ENCODE measurements at regions not wholly inside any gene's neighbourhood (a gene's known extent, or its start where the extent isn't known, plus 50 kb on each side); places are given as distances from the start of the nearest gene placed in this dataset.

GRCh38 chr9:13429301-13430190 lies 150.1 kb upstream of the MPDZ start:
- Histone ChIP-seq H4K20me1 (ENCODE audit: control insufficient read depth, insufficient read depth, low read length, poor library complexity, severe bottlenecking) (no peaks in the 10 kb centered on the region), H3K79me2 (ENCODE audit: control insufficient read depth, insufficient read depth, low read length) (no peaks in the 10 kb centered on the region), H2AFZ (ENCODE audit: insufficient read depth, low read depth, low read length, poor library complexity, severe bottlenecking) (no peak overlapping the region), H3K27ac (ENCODE audit: low read length in 2 of 2) (no peak overlapping the region), H3K4me1 (ENCODE audit: control insufficient read depth in 2 of 2, insufficient read depth in 2 of 2, low read length in 2 of 2) (no peaks in the 10 kb centered on the region), H3K4me2 (replicated peaks; ENCODE audit: low read depth, low read length, poor library complexity, severe bottlenecking) (no peak overlapping the region), H3K4me3 (ENCODE audit: control extremely low read depth in 1 of 5, extremely low read depth in 1 of 5, insufficient read depth in 1 of 5, low read depth in 2 of 5, low read length in 4 of 5) (no peak overlapping the region), H3K36me3 (replicated peaks in 1 of 2; ENCODE audit: control extremely low read depth in 1 of 2, control insufficient read depth in 1 of 2, extremely low read depth in 1 of 2, insufficient read depth in 2 of 2, low read length in 1 of 2) (no peaks in the 10 kb centered on the region), H3K9ac (ENCODE audit: low read length) (no peak overlapping the region), H3K9me3 (ENCODE audit: control extremely low read depth in 1 of 3, control insufficient read depth in 2 of 3, insufficient read depth in 1 of 3, low read length in 2 of 3) (no peaks in the 10 kb centered on the region), H3K27me3 (replicated peaks in 1 of 4; ENCODE audit: control extremely low read depth in 1 of 4, control insufficient read depth in 3 of 4, insufficient read depth in 4 of 4, low read length in 3 of 4) (no peaks in the 10 kb centered on the region)
- no peak overlapping the region for H3K4me3 Mint-ChIP-seq
- no peaks in the 10 kb centered on the region for H3K9me3 Mint-ChIP-seq (ENCODE audit: insufficient read depth)
- intact Hi-C loops (cut with micrococcal nuclease): no loop called here
- 81% methylated on average over 3 of the region's 13 CpGs for WGBS (ENCODE audit: insufficient coverage)
- H3K27ac Mint-ChIP-seq: no peak overlapping the region
- DNase-seq (no peak), ATAC-seq (ENCODE audit: low read depth) (no peak)
- ChIA-PET POLR2A (no interaction called here), CTCF (interaction anchor here (1.5 to 3.6 kb wide), 2 partner anchors 9 to 923 kb away, joined by 5 to 58 read pairs; no protein-coding TSS in a partner anchor)
- no peak for TF ChIP-seq EZH2 (IDR thresholded peaks at IDR 0.05; ENCODE audit: borderline replicate concordance, insufficient read depth, low read depth, low read length, poor library complexity, severe bottlenecking)
- no peak for TF ChIP-seq CTCF (IDR thresholded peaks at IDR 0.05)
- H3K4me1 Mint-ChIP-seq: no peaks in the 10 kb centered on the region
- H3K27me3 Mint-ChIP-seq: no peaks in the 10 kb centered on the region

GRCh38 chr9:13428766-13429165 lies 149.3 kb upstream of the MPDZ start:
- Mint-ChIP-seq H3K9me3 (ENCODE audit: insufficient read depth) (no peaks in the 10 kb centered on the region), H3K4me1 (no peaks in the 10 kb centered on the region), H3K4me3 (no peak overlapping the region), H3K27ac (no peak overlapping the region), H3K27me3 (no peaks in the 10 kb centered on the region)
- no peaks in the 10 kb centered on the region for H3K36me3 ChIP-seq (replicated peaks in 1 of 2; ENCODE audit: control extremely low read depth in 1 of 2, control insufficient read depth in 1 of 2, extremely low read depth in 1 of 2, insufficient read depth in 2 of 2, low read length in 1 of 2)
- H3K79me2 ChIP-seq (ENCODE audit: control insufficient read depth, insufficient read depth, low read length): no peaks in the 10 kb centered on the region
- H3K4me1 ChIP-seq (ENCODE audit: control insufficient read depth in 2 of 2, insufficient read depth in 2 of 2, low read length in 2 of 2): no peaks in the 10 kb centered on the region
- no peak overlapping the region for H2AFZ ChIP-seq (ENCODE audit: insufficient read depth, low read depth, low read length, poor library complexity, severe bottlenecking)
- no peaks in the 10 kb centered on the region for H3K27me3 ChIP-seq (replicated peaks in 1 of 4; ENCODE audit: control extremely low read depth in 1 of 4, control insufficient read depth in 3 of 4, insufficient read depth in 4 of 4, low read length in 3 of 4)
- intact Hi-C loops (cut with micrococcal nuclease): no loop called here
- no peak for DNase-seq
- H3K9ac ChIP-seq (ENCODE audit: low read length): no peak overlapping the region
- no CpG with 5 or more reads among the region's 4 CpGs for WGBS (ENCODE audit: insufficient coverage)
- no peak overlapping the region for H3K4me2 ChIP-seq (replicated peaks; ENCODE audit: low read depth, low read length, poor library complexity, severe bottlenecking)
- no peak overlapping the region for H3K27ac ChIP-seq (ENCODE audit: low read length in 2 of 2)
- ChIA-PET POLR2A (no interaction called here), CTCF (interaction anchor here (1.5 to 3.6 kb wide), 5 partner anchors 8 to 1341 kb away, joined by 5 to 58 read pairs (median 8); no protein-coding TSS in a partner anchor)
- ATAC-seq (ENCODE audit: low read depth): no peak
- H4K20me1 ChIP-seq (ENCODE audit: control insufficient read depth, insufficient read depth, low read length, poor library complexity, severe bottlenecking): no peaks in the 10 kb centered on the region
- TF ChIP-seq CTCF (IDR thresholded peaks at IDR 0.05): no peak
- TF ChIP-seq EZH2 (IDR thresholded peaks at IDR 0.05; ENCODE audit: borderline replicate concordance, insufficient read depth, low read depth, low read length, poor library complexity, severe bottlenecking): no peak
- H3K9me3 ChIP-seq (ENCODE audit: control extremely low read depth in 1 of 3, control insufficient read depth in 2 of 3, insufficient read depth in 1 of 3, low read length in 2 of 3): no peaks in the 10 kb centered on the region
- no peak overlapping the region for H3K4me3 ChIP-seq (ENCODE audit: control extremely low read depth in 1 of 5, extremely low read depth in 1 of 5, insufficient read depth in 1 of 5, low read depth in 2 of 5, low read length in 4 of 5)

Measured in B cell (primary cell).